ENCODE measurements at regions not wholly inside any gene's neighbourhood (a gene's known extent, or its start where the extent isn't known, plus 50 kb on each side); places are given as distances from the start of the nearest gene placed in this dataset.

DNA sequence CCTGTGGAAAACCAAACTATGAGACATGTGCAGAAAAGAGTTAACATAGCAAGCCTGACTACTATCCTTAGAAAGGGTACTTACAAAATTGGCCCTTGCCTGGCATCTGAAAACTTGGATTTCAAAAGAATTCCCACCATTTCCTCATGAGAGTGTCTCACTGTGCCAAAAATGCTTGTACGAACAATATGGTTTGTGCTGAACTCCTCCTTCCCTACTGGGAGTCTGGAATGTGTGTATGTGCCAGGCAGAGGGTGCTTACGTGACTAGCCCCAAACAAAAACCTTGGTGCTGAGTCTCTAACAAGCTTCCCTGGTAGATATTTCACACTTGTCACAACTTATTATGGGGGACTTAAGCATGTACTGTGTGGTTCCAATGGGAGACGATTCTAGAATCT lies 81.7 kb upstream of the GIMD1 start:
- no CpG with 5 or more reads among the region's 3 CpGs for WGBS (ENCODE audit: insufficient coverage)
- H2AFZ ChIP-seq (ENCODE audit: insufficient read depth, low read depth, low read length, poor library complexity, severe bottlenecking) = no peak overlapping the region
- H3K4me2 ChIP-seq (replicated peaks; ENCODE audit: low read depth, low read length, poor library complexity, severe bottlenecking) = no peak overlapping the region
- no peak overlapping the region for H3K4me3 ChIP-seq (ENCODE audit: control extremely low read depth in 1 of 5, extremely low read depth in 1 of 5, insufficient read depth in 1 of 5, low read depth in 2 of 5, low read length in 4 of 5)
- H3K4me1 Mint-ChIP-seq = no peaks in the 10 kb centered on the region
- H3K36me3 ChIP-seq (replicated peaks in 1 of 2; ENCODE audit: control extremely low read depth in 1 of 2, control insufficient read depth in 1 of 2, extremely low read depth in 1 of 2, insufficient read depth in 2 of 2, low read length in 1 of 2) = no peaks in the 10 kb centered on the region
- H3K27me3 ChIP-seq (replicated peaks in 1 of 4; ENCODE audit: control extremely low read depth in 1 of 4, control insufficient read depth in 3 of 4, insufficient read depth in 4 of 4, low read length in 3 of 4) = no peaks in the 10 kb centered on the region
- no peak overlapping the region for H3K4me3 Mint-ChIP-seq
- ChIA-PET CTCF (no interaction called here), POLR2A (no interaction called here)
- TF ChIP-seq, protein P1, sequence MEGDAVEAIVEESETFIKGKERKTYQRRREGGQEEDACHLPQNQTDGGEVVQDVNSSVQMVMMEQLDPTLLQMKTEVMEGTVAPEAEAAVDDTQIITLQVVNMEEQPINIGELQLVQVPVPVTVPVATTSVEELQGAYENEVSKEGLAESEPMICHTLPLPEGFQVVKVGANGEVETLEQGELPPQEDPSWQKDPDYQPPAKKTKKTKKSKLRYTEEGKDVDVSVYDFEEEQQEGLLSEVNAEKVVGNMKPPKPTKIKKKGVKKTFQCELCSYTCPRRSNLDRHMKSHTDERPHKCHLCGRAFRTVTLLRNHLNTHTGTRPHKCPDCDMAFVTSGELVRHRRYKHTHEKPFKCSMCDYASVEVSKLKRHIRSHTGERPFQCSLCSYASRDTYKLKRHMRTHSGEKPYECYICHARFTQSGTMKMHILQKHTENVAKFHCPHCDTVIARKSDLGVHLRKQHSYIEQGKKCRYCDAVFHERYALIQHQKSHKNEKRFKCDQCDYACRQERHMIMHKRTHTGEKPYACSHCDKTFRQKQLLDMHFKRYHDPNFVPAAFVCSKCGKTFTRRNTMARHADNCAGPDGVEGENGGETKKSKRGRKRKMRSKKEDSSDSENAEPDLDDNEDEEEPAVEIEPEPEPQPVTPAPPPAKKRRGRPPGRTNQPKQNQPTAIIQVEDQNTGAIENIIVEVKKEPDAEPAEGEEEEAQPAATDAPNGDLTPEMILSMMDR (IDR thresholded peaks at IDR 0.05) = no peak
- TF ChIP-seq EZH2 (IDR thresholded peaks at IDR 0.05; ENCODE audit: borderline replicate concordance, insufficient read depth, low read depth, low read length, poor library complexity, severe bottlenecking) = no peak
- ATAC-seq (ENCODE audit: low read depth) = no peak
- no peak overlapping the region for H3K27ac Mint-ChIP-seq
- H3K27ac ChIP-seq (ENCODE audit: low read length in 2 of 2) = no peak overlapping the region
- no peaks in the 10 kb centered on the region for H3K4me1 ChIP-seq (ENCODE audit: control insufficient read depth in 2 of 2, insufficient read depth in 2 of 2, low read length in 2 of 2)
- no peaks in the 10 kb centered on the region for H3K79me2 ChIP-seq (ENCODE audit: control insufficient read depth, insufficient read depth, low read length)
- no peaks in the 10 kb centered on the region for H4K20me1 ChIP-seq (ENCODE audit: control insufficient read depth, insufficient read depth, low read length, poor library complexity, severe bottlenecking)
- H3K9me3 ChIP-seq (ENCODE audit: control extremely low read depth in 1 of 3, control insufficient read depth in 2 of 3, insufficient read depth in 1 of 3, low read length in 2 of 3) = peaks cover 0 to 8% (median 7%) of the 10 kb centered on the region in 3 donors
- H3K27me3 Mint-ChIP-seq = no peaks in the 10 kb centered on the region
- no peak overlapping the region for H3K9ac ChIP-seq (ENCODE audit: low read length)
- intact Hi-C loops (cut with micrococcal nuclease) = no loop called here
- peaks cover 4% of the 10 kb centered on the region for H3K9me3 Mint-ChIP-seq (ENCODE audit: insufficient read depth)
- DNase-seq = no peak

- Mint-ChIP-seq H3K4me1 (no peaks in the 10 kb centered on the region), H3K27ac (no peak overlapping the region), H3K9me3 (ENCODE audit: insufficient read depth) (peaks cover 6% of the 10 kb centered on the region), H3K27me3 (no peaks in the 10 kb centered on the region), H3K4me3 (no peak overlapping the region)
- no peak overlapping the region for H3K4me2 ChIP-seq (replicated peaks; ENCODE audit: low read depth, low read length, poor library complexity, severe bottlenecking)
- H3K79me2 ChIP-seq (ENCODE audit: control insufficient read depth, insufficient read depth, low read length) = no peaks in the 10 kb centered on the region
- DNase-seq = no peak
- no peak for ATAC-seq (ENCODE audit: low read depth)
- no peaks in the 10 kb centered on the region for H4K20me1 ChIP-seq (ENCODE audit: control insufficient read depth, insufficient read depth, low read length, poor library complexity, severe bottlenecking)
- no peak overlapping the region for H3K9ac ChIP-seq (ENCODE audit: low read length)
- ChIA-PET POLR2A (no interaction called here), CTCF (no interaction called here)
- intact Hi-C loops (cut with micrococcal nuclease) = no loop called here
- H2AFZ ChIP-seq (ENCODE audit: insufficient read depth, low read depth, low read length, poor library complexity, severe bottlenecking) = no peak overlapping the region
- H3K27me3 ChIP-seq (replicated peaks in 1 of 4; ENCODE audit: control extremely low read depth in 1 of 4, control insufficient read depth in 3 of 4, insufficient read depth in 4 of 4, low read length in 3 of 4) = no peaks in the 10 kb centered on the region
- H3K27ac ChIP-seq (ENCODE audit: low read length in 2 of 2) = no peak overlapping the region
- H3K9me3 ChIP-seq (ENCODE audit: control extremely low read depth in 1 of 3, control insufficient read depth in 2 of 3, insufficient read depth in 1 of 3, low read length in 2 of 3) = peaks cover 0 to 8% (median 7%) of the 10 kb centered on the region in 3 donors
- no peaks in the 10 kb centered on the region for H3K4me1 ChIP-seq (ENCODE audit: control insufficient read depth in 2 of 2, insufficient read depth in 2 of 2, low read length in 2 of 2)
- H3K4me3 ChIP-seq (ENCODE audit: control extremely low read depth in 1 of 5, extremely low read depth in 1 of 5, insufficient read depth in 1 of 5, low read depth in 2 of 5, low read length in 4 of 5) = no peak overlapping the region
- TF ChIP-seq, protein P1 (IDR thresholded peaks at IDR 0.05) = no peak
- TF ChIP-seq EZH2 (IDR thresholded peaks at IDR 0.05; ENCODE audit: borderline replicate concordance, insufficient read depth, low read depth, low read length, poor library complexity, severe bottlenecking) = no peak
- no peaks in the 10 kb centered on the region for H3K36me3 ChIP-seq (replicated peaks in 1 of 2; ENCODE audit: control extremely low read depth in 1 of 2, control insufficient read depth in 1 of 2, extremely low read depth in 1 of 2, insufficient read depth in 2 of 2, low read length in 1 of 2)
- WGBS (ENCODE audit: insufficient coverage) = 100% methylated on average over 1 of the region's 2 CpGs
Observed at GRCh38 chr4:106444557-106444956, 76.0 kb upstream of the GIMD1 start.

All from B cell (primary cell).